ENCODE measurements at regions not wholly inside any gene's neighbourhood (a gene's known extent, or its start where the extent isn't known, plus 50 kb on each side); places are given as distances from the start of the nearest gene placed in this dataset.

DNA sequence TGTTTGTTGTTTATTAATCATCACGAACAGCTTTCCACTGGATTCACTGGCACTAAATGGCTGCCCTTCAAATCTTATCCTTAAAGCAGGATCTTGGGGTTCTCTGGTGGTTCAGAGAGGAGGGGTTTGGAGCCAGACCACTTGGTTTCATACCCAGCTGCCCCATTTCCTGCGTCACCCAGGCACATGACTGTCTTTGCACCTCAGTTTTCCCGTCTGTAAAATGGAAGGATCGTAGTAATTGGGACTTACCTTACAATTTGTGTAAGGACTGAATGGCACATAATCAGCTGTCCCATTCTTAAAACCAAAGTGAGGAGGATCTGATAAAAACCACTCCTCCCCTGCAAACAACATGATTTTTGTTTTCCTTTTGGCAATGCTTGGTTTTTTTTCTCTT lies 318.3 kb downstream of the ZNF536 start:
- no peak overlapping the region for H3K4me2 ChIP-seq (ENCODE audit: low read length)

DNA sequence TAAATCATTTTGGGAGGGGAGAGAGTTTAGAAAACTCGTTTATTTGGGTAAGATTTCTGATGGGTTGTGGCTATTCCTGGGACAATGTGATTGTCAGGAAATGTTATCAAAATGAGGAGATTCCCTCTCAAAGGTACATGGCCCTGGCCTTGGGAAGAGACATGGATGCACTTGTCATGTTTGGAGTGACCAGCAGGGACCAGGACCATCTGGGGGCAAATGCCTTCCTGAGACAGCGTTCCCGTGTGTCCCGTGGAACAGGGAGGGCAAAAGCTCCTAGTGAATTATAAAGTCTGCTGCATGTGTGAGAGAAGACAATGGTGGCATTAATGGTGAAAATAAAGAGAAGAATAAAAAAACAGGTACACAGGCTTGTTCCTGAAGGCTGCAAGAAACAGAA lies 317.3 kb downstream of the ZNF536 start:
- no peaks in the 10 kb centered on the region for H3K79me2 ChIP-seq (ENCODE audit: insufficient read depth, low read depth, low read length)
- ChIA-PET POLR2A (no interaction called here), CTCF (ENCODE audit: unreplicated experiment) (no interaction called here)
- H3K9me3 ChIP-seq (ENCODE audit: low read length): no peaks in the 10 kb centered on the region
- no peak for TF ChIP-seq EZH2phosphoT487 (IDR thresholded peaks at IDR 0.05; ENCODE audit: borderline replicate concordance, low read depth, low read length)
- TF ChIP-seq, protein P1, sequence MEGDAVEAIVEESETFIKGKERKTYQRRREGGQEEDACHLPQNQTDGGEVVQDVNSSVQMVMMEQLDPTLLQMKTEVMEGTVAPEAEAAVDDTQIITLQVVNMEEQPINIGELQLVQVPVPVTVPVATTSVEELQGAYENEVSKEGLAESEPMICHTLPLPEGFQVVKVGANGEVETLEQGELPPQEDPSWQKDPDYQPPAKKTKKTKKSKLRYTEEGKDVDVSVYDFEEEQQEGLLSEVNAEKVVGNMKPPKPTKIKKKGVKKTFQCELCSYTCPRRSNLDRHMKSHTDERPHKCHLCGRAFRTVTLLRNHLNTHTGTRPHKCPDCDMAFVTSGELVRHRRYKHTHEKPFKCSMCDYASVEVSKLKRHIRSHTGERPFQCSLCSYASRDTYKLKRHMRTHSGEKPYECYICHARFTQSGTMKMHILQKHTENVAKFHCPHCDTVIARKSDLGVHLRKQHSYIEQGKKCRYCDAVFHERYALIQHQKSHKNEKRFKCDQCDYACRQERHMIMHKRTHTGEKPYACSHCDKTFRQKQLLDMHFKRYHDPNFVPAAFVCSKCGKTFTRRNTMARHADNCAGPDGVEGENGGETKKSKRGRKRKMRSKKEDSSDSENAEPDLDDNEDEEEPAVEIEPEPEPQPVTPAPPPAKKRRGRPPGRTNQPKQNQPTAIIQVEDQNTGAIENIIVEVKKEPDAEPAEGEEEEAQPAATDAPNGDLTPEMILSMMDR (conservative IDR thresholded peaks at IDR 0.05; ENCODE audit: low read length): no peak
- no peak overlapping the region for H3K27ac ChIP-seq (ENCODE audit: low read depth, low read length, poor library complexity, severe bottlenecking)
- no TSS peak for BruUV-seq (replicated peaks)
- H4K20me1 ChIP-seq (ENCODE audit: insufficient read depth, low read length): no peaks in the 10 kb centered on the region
- intact Hi-C loops (cut with micrococcal nuclease; ENCODE audit: unreplicated experiment): loop anchor here (10.0 kb wide), 1 partner anchor 1535 kb away; no protein-coding TSS in a partner anchor
- no peaks in the 10 kb centered on the region for H3K9me2 ChIP-seq (ENCODE audit: insufficient read depth, low read length)
- H3K4me1 ChIP-seq (ENCODE audit: insufficient read depth, low read length, poor library complexity, severe bottlenecking): no peaks in the 10 kb centered on the region
- no peak overlapping the region for H3K4me2 ChIP-seq (ENCODE audit: low read length)
- no peak for DNase-seq (ENCODE audit: low spot score)
- H2AFZ ChIP-seq (ENCODE audit: low read length): no peak overlapping the region
- H3K4me3 ChIP-seq (ENCODE audit: low read depth, low read length, poor library complexity, severe bottlenecking): no peak overlapping the region
- no peaks in the 10 kb centered on the region for H3K36me3 ChIP-seq (ENCODE audit: insufficient read depth, low read length)

More for the DNA sequence above, 318.3 kb downstream of the ZNF536 start:
- ChIA-PET POLR2A (interaction anchor here (0.6 kb wide), 1 partner anchor 1328 kb away, joined by 3 read pairs; no protein-coding TSS in a partner anchor), CTCF (ENCODE audit: unreplicated experiment) (no interaction called here)
- Histone ChIP-seq H3K9me3 (ENCODE audit: low read length) (no peaks in the 10 kb centered on the region), H3K36me3 (ENCODE audit: insufficient read depth, low read length) (no peaks in the 10 kb centered on the region), H3K9me2 (ENCODE audit: insufficient read depth, low read length) (no peaks in the 10 kb centered on the region), H4K20me1 (ENCODE audit: insufficient read depth, low read length) (no peaks in the 10 kb centered on the region), H2AFZ (ENCODE audit: low read length) (no peak overlapping the region), H3K4me3 (ENCODE audit: low read depth, low read length, poor library complexity, severe bottlenecking) (no peak overlapping the region), H3K4me1 (ENCODE audit: insufficient read depth, low read length, poor library complexity, severe bottlenecking) (no peaks in the 10 kb centered on the region), H3K79me2 (ENCODE audit: insufficient read depth, low read depth, low read length) (no peaks in the 10 kb centered on the region), H3K27ac (ENCODE audit: low read depth, low read length, poor library complexity, severe bottlenecking) (no peak overlapping the region)
- BruUV-seq (replicated peaks): no TSS peak
- intact Hi-C loops (cut with micrococcal nuclease; ENCODE audit: unreplicated experiment): no loop called here
- TF ChIP-seq EZH2phosphoT487 (IDR thresholded peaks at IDR 0.05; ENCODE audit: borderline replicate concordance, low read depth, low read length): no peak
- TF ChIP-seq, protein P1 (conservative IDR thresholded peaks at IDR 0.05; ENCODE audit: low read length): no peak
- DNase-seq (ENCODE audit: low spot score): no peak

- Histone ChIP-seq H4K20me1 (ENCODE audit: insufficient read depth, low read length) (no peaks in the 10 kb centered on the region), H3K4me3 (ENCODE audit: low read depth, low read length, poor library complexity, severe bottlenecking) (no peak overlapping the region), H3K9me3 (ENCODE audit: low read length) (no peaks in the 10 kb centered on the region), H3K9me2 (ENCODE audit: insufficient read depth, low read length) (no peaks in the 10 kb centered on the region), H3K79me2 (ENCODE audit: insufficient read depth, low read depth, low read length) (no peaks in the 10 kb centered on the region), H3K27ac (ENCODE audit: low read depth, low read length, poor library complexity, severe bottlenecking) (no peak overlapping the region), H2AFZ (ENCODE audit: low read length) (no peak overlapping the region), H3K4me2 (ENCODE audit: low read length) (no peak overlapping the region), H3K36me3 (ENCODE audit: insufficient read depth, low read length) (no peaks in the 10 kb centered on the region), H3K4me1 (ENCODE audit: insufficient read depth, low read length, poor library complexity, severe bottlenecking) (no peaks in the 10 kb centered on the region)
- no peak for TF ChIP-seq EZH2phosphoT487 (IDR thresholded peaks at IDR 0.05; ENCODE audit: borderline replicate concordance, low read depth, low read length)
- TF ChIP-seq, protein P1 (conservative IDR thresholded peaks at IDR 0.05; ENCODE audit: low read length): no peak
- no peak for DNase-seq (ENCODE audit: low spot score)
- POLR2A ChIA-PET: no interaction called here
- CTCF ChIA-PET (ENCODE audit: unreplicated experiment): no interaction called here
- no TSS peak for BruUV-seq (replicated peaks)
- intact Hi-C loops (cut with micrococcal nuclease; ENCODE audit: unreplicated experiment): loop anchor here (10.0 kb wide), 1 partner anchor 1536 kb away; no protein-coding TSS in a partner anchor
Observed at GRCh38 chr19:30688696-30689095, 316.5 kb downstream of the ZNF536 start.
